Natural killer cell (primary cell): ENCODE measurements at regions not wholly inside any gene's neighbourhood (a gene's known extent, or its start where the extent isn't known, plus 50 kb on each side); places are given as distances from the start of the nearest gene placed in this dataset.

Experiments used
- ATAC-seq, 3 donors: fragments of 150-1000 bp in 2 of 3; fragments of 200-7000 bp in 1 of 3; cut with Tn5 transposase; 1 replicate in 1 of 3; 2 replicates in 2 of 3; pipeline ENCODE4 v1.10.0; 2021; ENCODE audit warnings: mild to moderate bottlenecking in 2 of 3, moderate library complexity in 2 of 3
- DNase-seq, 2 donors: peaks; one replicate each; pipeline versions ENCODE4 v3.0.0 to v3.0.0-alpha.2; 2013 to 2021; ENCODE audit warnings: mixed read lengths in 1 of 2
- H3K27ac ChIP-seq: one replicate; pipeline ENCODE4 v1.5.1; 2013; ENCODE audit warnings: mild to moderate bottlenecking, low read length
- H3K27me3 ChIP-seq: one replicate; pipeline ENCODE4 v1.6.1; 2013; ENCODE audit warnings: low read length; ENCODE audit not compliant: control insufficient read depth, insufficient read depth
- H3K36me3 ChIP-seq: one replicate; pipeline ENCODE4 v1.6.1; 2013; ENCODE audit warnings: low read length; ENCODE audit not compliant: control insufficient read depth, insufficient read depth
- H3K4me1 ChIP-seq: one replicate; pipeline ENCODE4 v1.6.1; 2013; ENCODE audit warnings: low read length; ENCODE audit not compliant: control insufficient read depth, insufficient read depth
- H3K4me3 ChIP-seq: one replicate; pipeline ENCODE4 v1.5.1; 2013; ENCODE audit warnings: low read length
- H3K9me3 ChIP-seq: one replicate; pipeline ENCODE4 v1.6.1; 2013; ENCODE audit warnings: low read length; ENCODE audit not compliant: control insufficient read depth, insufficient read depth
- H3K27ac Mint-ChIP-seq, 2 donors: one replicate each; pipeline ENCODE4 v1.8.0; 2022; ENCODE audit warnings: mild to moderate bottlenecking in 2 of 2, mixed read lengths in 2 of 2, moderate library complexity in 1 of 2
- H3K27me3 Mint-ChIP-seq, 2 donors: one replicate each; pipeline ENCODE4 v1.8.0; 2022; ENCODE audit warnings: low read depth in 2 of 2, mixed read lengths in 2 of 2
- H3K36me3 Mint-ChIP-seq: one replicate; pipeline ENCODE4 v1.8.0; 2022; ENCODE audit warnings: mixed read lengths
- H3K4me1 Mint-ChIP-seq, 2 donors: one replicate each; pipeline ENCODE4 v1.8.0; 2022; ENCODE audit warnings: mixed read lengths in 2 of 2
- H3K4me3 Mint-ChIP-seq: one replicate; pipeline ENCODE4 v1.8.0; 2022; ENCODE audit warnings: mild to moderate bottlenecking, moderate library complexity, mixed read lengths
- H3K9me3 Mint-ChIP-seq, 2 donors: one replicate each; pipeline ENCODE4 v1.8.0; 2022; ENCODE audit warnings: mixed read lengths in 2 of 2
- CTCF ChIP-seq: fragments of 200-600 bp; IDR thresholded peaks from one replicate; pipeline ENCODE4 v1.8.0; 2022; ENCODE audit warnings: antibody characterized with exemption
- WGBS: methylation state at CpG from one replicate; pipeline ENCODE4 v1.1.7; 2013; ENCODE audit warnings: missing lambda C conversion rate; ENCODE audit not compliant: insufficient coverage; 5-methylcytosine and 5-hydroxymethylcytosine counted together
- intact Hi-C: fragments of 100-400 bp; cut with micrococcal nuclease; formaldehyde crosslinking; loops from one replicate; pipeline ENCODE4 v1.14.2; 2022

DNA sequence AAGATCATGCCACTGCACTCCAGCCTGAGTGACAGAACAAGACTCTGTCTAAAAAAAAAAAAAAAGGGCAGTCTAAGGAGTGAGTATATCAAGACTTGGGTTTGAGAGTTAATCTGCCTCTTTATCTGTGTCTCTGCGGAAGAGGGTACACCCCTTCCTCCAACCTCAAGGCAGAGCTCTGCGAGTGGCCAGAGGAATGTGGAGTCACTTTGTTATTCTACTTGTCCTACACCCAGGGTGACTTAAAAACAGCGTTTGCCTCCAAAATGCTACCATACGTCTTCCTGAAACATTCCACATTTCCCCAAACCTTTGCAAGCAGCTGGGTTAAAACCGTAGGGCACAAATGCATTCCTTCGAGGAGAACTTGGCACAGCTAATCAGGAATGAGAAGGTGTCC, 199.9 kb downstream of the SHOX start:
- H3K9me3 ChIP-seq: no peaks in the 10 kb centered on the region
- no peak for TF ChIP-seq CTCF
- Mint-ChIP-seq H3K9me3 (peaks cover 0 to 4% of the 10 kb centered on the region in 2 donors), H3K4me1 (no peaks in the 10 kb centered on the region), H3K4me3 (no peak overlapping the region), H3K36me3 (no peaks in the 10 kb centered on the region), H3K27ac (no peak overlapping the region), H3K27me3 (no peaks in the 10 kb centered on the region)
- H3K27me3 ChIP-seq: no peaks in the 10 kb centered on the region
- no peak overlapping the region for H3K4me3 ChIP-seq
- no peaks in the 10 kb centered on the region for H3K36me3 ChIP-seq
- intact Hi-C loops: no loop called here
- ATAC-seq (no peak), DNase-seq (no peak)
- WGBS: 51% methylated on average over 6 of the region's 6 CpGs
- no peaks in the 10 kb centered on the region for H3K4me1 ChIP-seq
- no peak overlapping the region for H3K27ac ChIP-seq

- no peaks in the 10 kb centered on the region for H3K27me3 Mint-ChIP-seq
- H3K27ac ChIP-seq: no peak overlapping the region
- ATAC-seq: no peak
- DNase-seq: no peak
- no peak overlapping the region for H3K27ac Mint-ChIP-seq
- intact Hi-C loops: no loop called here
- H3K4me1 ChIP-seq: no peaks in the 10 kb centered on the region
- 85% methylated on average over 3 of the region's 3 CpGs for WGBS
- no peaks in the 10 kb centered on the region for H3K27me3 ChIP-seq
- H3K36me3 Mint-ChIP-seq: no peaks in the 10 kb centered on the region
- H3K9me3 Mint-ChIP-seq: peaks cover 0 to 4% of the 10 kb centered on the region in 2 donors
- no peak for TF ChIP-seq CTCF
- H3K4me3 Mint-ChIP-seq: no peak overlapping the region
- no peaks in the 10 kb centered on the region for H3K36me3 ChIP-seq
- no peaks in the 10 kb centered on the region for H3K4me1 Mint-ChIP-seq
- no peak overlapping the region for H3K4me3 ChIP-seq
- H3K9me3 ChIP-seq: no peaks in the 10 kb centered on the region
Measured at GRCh38 chrX:829145-829544, 198.6 kb downstream of the SHOX start.

DNA sequence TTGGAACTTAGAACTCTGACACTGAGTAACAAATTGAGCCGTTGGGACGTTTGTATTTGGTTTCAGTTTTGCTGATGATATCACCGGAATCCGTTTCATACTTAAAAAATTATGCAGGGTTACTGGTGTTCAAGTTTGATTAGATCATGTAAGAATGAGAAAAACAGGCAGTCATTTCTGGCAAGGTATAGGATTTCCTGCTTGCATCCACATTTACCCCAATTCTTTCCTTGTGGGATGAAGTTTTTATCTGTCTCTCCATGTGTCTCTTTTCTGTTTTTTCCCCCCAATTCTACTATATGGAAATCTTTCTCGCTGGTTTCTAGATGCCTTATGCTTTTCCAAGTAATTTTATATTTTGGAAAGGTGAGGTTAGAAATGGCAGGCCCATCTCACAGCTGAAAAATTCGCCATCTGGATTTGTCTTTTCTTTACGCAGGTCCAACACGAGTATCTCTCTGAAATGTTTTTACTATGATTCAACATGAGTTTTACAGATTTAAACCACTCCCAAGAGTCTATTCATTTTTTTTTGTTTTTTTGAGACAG, 197.9 kb downstream of the SHOX start:
- no peaks in the 10 kb centered on the region for H3K36me3 ChIP-seq
- no peak overlapping the region for H3K4me3 ChIP-seq
- WGBS: 81% methylated on average over 7 of the region's 8 CpGs
- no peaks in the 10 kb centered on the region for H3K4me1 ChIP-seq
- intact Hi-C loops: no loop called here
- no peaks in the 10 kb centered on the region for H3K27me3 ChIP-seq
- H3K36me3 Mint-ChIP-seq: no peaks in the 10 kb centered on the region
- H3K9me3 Mint-ChIP-seq: peaks cover 0 to 4% of the 10 kb centered on the region in 2 donors
- H3K27ac ChIP-seq: no peak overlapping the region
- TF ChIP-seq CTCF: no peak
- H3K4me1 Mint-ChIP-seq: no peaks in the 10 kb centered on the region
- no peak overlapping the region for H3K4me3 Mint-ChIP-seq
- DNase-seq (no peak), ATAC-seq (no peak)
- no peak overlapping the region for H3K27ac Mint-ChIP-seq
- no peaks in the 10 kb centered on the region for H3K9me3 ChIP-seq
- H3K27me3 Mint-ChIP-seq: no peaks in the 10 kb centered on the region

GRCh38 chrX:826448-826847, 195.9 kb downstream of the SHOX start:
- no peak for DNase-seq
- Histone ChIP-seq H3K27ac (no peak overlapping the region), H3K27me3 (no peaks in the 10 kb centered on the region), H3K9me3 (no peaks in the 10 kb centered on the region), H3K4me1 (no peaks in the 10 kb centered on the region), H3K36me3 (no peaks in the 10 kb centered on the region), H3K4me3 (no peak overlapping the region)
- Mint-ChIP-seq H3K4me3 (no peak overlapping the region), H3K36me3 (no peaks in the 10 kb centered on the region), H3K27me3 (no peaks in the 10 kb centered on the region), H3K27ac (no peak overlapping the region), H3K4me1 (no peaks in the 10 kb centered on the region), H3K9me3 (peaks cover 3 to 5% of the 10 kb centered on the region in 2 donors)
- no peak for TF ChIP-seq CTCF
- WGBS: 75% methylated on average over 8 of the region's 9 CpGs
- intact Hi-C loops: no loop called here
- no peak for ATAC-seq
